GM23248 (cell line): ENCODE measurements at regions not wholly inside any gene's neighbourhood (a gene's known extent, or its start where the extent isn't known, plus 50 kb on each side); places are given as distances from the start of the nearest gene placed in this dataset.
"Not testable (repeated sequence)": the region's sequence is repeated elsewhere in the genome, so short reads cannot be mapped to it uniquely, and the experiment has no call there.

Experiments
- DNase-seq: peaks from one replicate; pipeline ENCODE4 v3.0.0-alpha.2; 2015
- H2AFZ ChIP-seq: fragments of 200-600 bp; sonication (generic); 2 replicates; pipeline ENCODE4 v1.6.1; 2016; ENCODE audit warnings: antibody characterized with exemption
- H3F3A ChIP-seq: fragments of 200-600 bp; sonication (generic); 2 replicates; pipeline ENCODE4 v1.6.1; 2016; ENCODE audit warnings: mild to moderate bottlenecking, antibody characterized with exemption, mixed run types; ENCODE audit not compliant: insufficient read depth
- H3K27ac ChIP-seq: fragments of 200-600 bp; sonication (generic); 2 replicates; pipeline ENCODE4 v1.5.1; 2016; ENCODE audit warnings: mild to moderate bottlenecking
- H3K27me3 ChIP-seq: fragments of 200-600 bp; sonication (generic); replicated peaks from 2 replicates; pipeline ENCODE4 v1.6.1; 2016; ENCODE audit warnings: mild to moderate bottlenecking; ENCODE audit not compliant: insufficient read depth
- H3K36me3 ChIP-seq: fragments of 200-600 bp; sonication (generic); 2 replicates; pipeline ENCODE4 v1.6.1; 2016; ENCODE audit warnings: low read depth, mild to moderate bottlenecking
- H3K4me1 ChIP-seq: fragments of 200-600 bp; sonication (generic); 2 replicates; pipeline ENCODE4 v1.6.1; 2016; ENCODE audit warnings: mild to moderate bottlenecking; ENCODE audit not compliant: insufficient read depth
- H3K4me2 ChIP-seq: fragments of 200-600 bp; sonication (generic); one replicate; pipeline ENCODE4 v1.6.1; 2016; ENCODE audit warnings: mild to moderate bottlenecking; ENCODE audit not compliant: unreplicated experiment
- H3K4me3 ChIP-seq: fragments of 200-600 bp; sonication (generic); 2 replicates; pipeline ENCODE4 v1.5.1; 2016; ENCODE audit warnings: mild to moderate bottlenecking
- H3K79me2 ChIP-seq: fragments of 200-600 bp; sonication (generic); 2 replicates; pipeline ENCODE4 v1.6.1; 2016; ENCODE audit warnings: mild to moderate bottlenecking; ENCODE audit not compliant: insufficient read depth
- H3K9ac ChIP-seq: fragments of 200-600 bp; sonication (generic); 2 replicates; pipeline ENCODE4 v1.6.1; 2016; ENCODE audit warnings: mild to moderate bottlenecking
- H3K9me2 ChIP-seq: fragments of 200-600 bp; sonication (generic); 2 replicates; pipeline ENCODE4 v1.6.1; 2016; ENCODE audit warnings: mixed run types, mild to moderate bottlenecking, moderate library complexity; ENCODE audit not compliant: insufficient read depth
- H3K9me3 ChIP-seq: fragments of 200-600 bp; sonication (generic); one replicate; pipeline ENCODE4 v1.6.1; 2017; ENCODE audit warnings: low read depth
- H4K20me1 ChIP-seq: fragments of 200-600 bp; sonication (generic); 2 replicates; pipeline ENCODE4 v1.6.0; 2016; ENCODE audit not compliant: insufficient read depth
- EZH2 ChIP-seq: fragments of 200-600 bp; sonication (generic); IDR thresholded peaks from 2 replicates; pipeline ENCODE4 v1.6.1; 2018; ENCODE audit warnings: antibody characterized with exemption, mild to moderate bottlenecking; ENCODE audit not compliant: insufficient read depth, poor library complexity, severe bottlenecking
- EZH2phosphoT487 ChIP-seq: fragments of 200-600 bp; sonication (generic); IDR thresholded peaks from 2 replicates; pipeline ENCODE4 v1.6.1; 2018; ENCODE audit warnings: antibody characterized with exemption, moderate library complexity, mild to moderate bottlenecking, low read depth; ENCODE audit not compliant: insufficient read depth
- WGBS, 2 experiments: methylation state at CpG; one replicate each; pipeline ENCODE4 v1.1.6; 2015 to 2017; ENCODE audit warnings: low lambda C conversion rate in 2 of 2, low coverage in 1 of 2; ENCODE audit errors: missing lambda C conversion rate in 2 of 2; 5-methylcytosine and 5-hydroxymethylcytosine counted together
- in situ Hi-C: fragments of 300-500 bp; cut with MboI; formaldehyde crosslinking; loops from 2 replicates; pipeline ENCODE4 v1.15.0; 2020

DNA sequence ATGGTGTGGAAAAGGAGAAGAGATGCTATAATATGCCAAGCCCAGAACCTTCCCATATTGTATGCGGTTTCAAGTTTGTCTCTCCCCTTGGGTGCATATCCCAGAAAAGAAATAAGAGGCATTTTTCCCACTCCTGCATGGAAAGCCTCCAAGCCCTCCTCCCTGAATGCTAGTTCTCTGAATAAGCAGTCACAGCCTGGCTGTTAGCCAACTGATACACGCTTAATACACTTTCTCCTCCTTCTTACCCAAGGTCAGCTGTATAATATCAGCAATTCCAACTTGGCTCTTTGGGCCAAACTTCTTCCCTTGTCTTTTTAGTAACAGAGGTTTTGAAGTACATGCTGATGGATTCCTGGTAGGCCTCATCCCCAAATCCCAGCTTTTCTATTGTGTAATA, 440.1 kb downstream of the EPHA7 start:
- Histone ChIP-seq H3K9me3 (no peaks in the 10 kb centered on the region), H3K9me2 (no peaks in the 10 kb centered on the region), H3K27me3 (no peaks in the 10 kb centered on the region), H3K4me3 (no peak overlapping the region), H3K27ac (no peak overlapping the region), H3K79me2 (no peaks in the 10 kb centered on the region), H3K4me1 (no peaks in the 10 kb centered on the region), H3F3A (no peaks in the 10 kb centered on the region), H3K36me3 (no peaks in the 10 kb centered on the region), H3K9ac (no peak overlapping the region), H3K4me2 (no peak overlapping the region), H4K20me1 (no peaks in the 10 kb centered on the region), H2AFZ (no peak overlapping the region)
- in situ Hi-C loops = no loop called here
- TF ChIP-seq EZH2 (no peak), EZH2phosphoT487 (no peak)
- WGBS, 2 experiments = 29 to 60% methylated on average over 2 of the region's 2 CpGs
- no peak for DNase-seq

GRCh38 chr6:92977018-92977417, 442.3 kb downstream of the EPHA7 start:
- Histone ChIP-seq H3K27ac (no peak overlapping the region), H3F3A (no peaks in the 10 kb centered on the region), H3K79me2 (no peaks in the 10 kb centered on the region), H3K9me3 (no peaks in the 10 kb centered on the region), H4K20me1 (no peaks in the 10 kb centered on the region), H3K9ac (no peak overlapping the region), H3K36me3 (no peaks in the 10 kb centered on the region), H3K27me3 (no peaks in the 10 kb centered on the region), H3K4me2 (no peak overlapping the region), H2AFZ (no peak overlapping the region), H3K4me3 (no peak overlapping the region), H3K9me2 (no peaks in the 10 kb centered on the region), H3K4me1 (no peaks in the 10 kb centered on the region)
- no peak for TF ChIP-seq EZH2phosphoT487
- no peak for TF ChIP-seq EZH2
- no peak for DNase-seq
- in situ Hi-C loops = no loop called here
- WGBS, 2 experiments = 5 to 13% methylated on average over 1 of the region's 1 CpG

- Histone ChIP-seq H3K4me2 (no peak overlapping the region), H3K27me3 (no peaks in the 10 kb centered on the region), H3K9me3 (no peaks in the 10 kb centered on the region), H4K20me1 (peaks cover 4% of the 10 kb centered on the region; the same call in 1 of the 2 replicates), H3K9me2 (no peaks in the 10 kb centered on the region), H3F3A (no peaks in the 10 kb centered on the region), H2AFZ (no peak overlapping the region), H3K36me3 (no peaks in the 10 kb centered on the region), H3K4me3 (no peak overlapping the region), H3K27ac (no peak overlapping the region), H3K9ac (no peak overlapping the region), H3K79me2 (no peaks in the 10 kb centered on the region), H3K4me1 (no peaks in the 10 kb centered on the region)
- no peak for DNase-seq
- in situ Hi-C loops = no loop called here
- TF ChIP-seq EZH2phosphoT487 (no peak), EZH2 (no peak)
Observed at GRCh38 chr6:92967362-92967761, 452.0 kb downstream of the EPHA7 start.

- Histone ChIP-seq H3K79me2 (no peaks in the 10 kb centered on the region), H3F3A (no peaks in the 10 kb centered on the region), H3K9ac (no peak overlapping the region), H3K4me3 (no peak overlapping the region), H3K9me3 (no peaks in the 10 kb centered on the region), H3K4me2 (no peak overlapping the region), H4K20me1 (peaks cover 4% of the 10 kb centered on the region; the same call in 1 of the 2 replicates), H3K9me2 (no peaks in the 10 kb centered on the region), H3K27me3 (no peaks in the 10 kb centered on the region), H2AFZ (no peak overlapping the region), H3K36me3 (no peaks in the 10 kb centered on the region), H3K27ac (no peak overlapping the region), H3K4me1 (no peaks in the 10 kb centered on the region)
- no peak for DNase-seq
- in situ Hi-C loops = no loop called here
- 4 to 8% methylated on average over 1 of the region's 1 CpG for WGBS, 2 experiments
- no peak for TF ChIP-seq EZH2phosphoT487
- no peak for TF ChIP-seq EZH2
Observed at GRCh38 chr6:92962846-92963245, 456.5 kb downstream of the EPHA7 start.

DNA sequence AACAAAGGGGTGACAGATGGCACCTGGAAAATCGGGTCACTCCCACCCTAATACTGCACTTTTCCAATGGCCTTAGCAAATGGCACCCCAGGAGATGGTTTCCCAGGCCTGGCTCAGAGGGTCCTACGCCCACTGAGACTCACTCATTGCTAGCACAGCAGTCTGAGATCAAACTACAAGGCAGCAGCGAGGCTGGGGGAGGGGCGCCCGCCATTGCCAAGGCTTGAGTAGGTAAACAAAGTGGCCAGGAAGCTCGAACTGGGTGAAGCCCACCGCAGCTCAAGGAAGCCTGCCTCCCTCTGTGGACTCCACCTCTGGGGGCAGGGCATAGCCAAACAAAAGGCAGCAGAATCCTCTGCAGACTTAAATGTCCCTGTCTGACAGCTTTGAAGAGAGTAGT, 467.2 kb downstream of the EPHA7 start:
- H3K9me3 ChIP-seq, H3K27ac ChIP-seq, H3K36me3 ChIP-seq, in situ Hi-C loops, H3F3A ChIP-seq, H3K4me1 ChIP-seq, H3K27me3 ChIP-seq, H3K4me2 ChIP-seq, H3K79me2 ChIP-seq, H3K9ac ChIP-seq, H3K4me3 ChIP-seq, H2AFZ ChIP-seq, DNase-seq, H4K20me1 ChIP-seq, H3K9me2 ChIP-seq: not testable (repeated sequence)
- WGBS, 2 experiments = 27 to 31% methylated on average over 7 of the region's 7 CpGs
